Gastrocnemius medialis (tissue), 4 donors: ENCODE measurements at regions not wholly inside any gene's neighbourhood (a gene's known extent, or its start where the extent isn't known, plus 50 kb on each side); places are given as distances from the start of the nearest gene placed in this dataset.

ENCODE experiments used
- CTCF ChIP-seq, 5 experiments: fragments of 450-650 bp in 3 of 5; fragments of 200-600 bp in 2 of 5; sonication (generic) in 2 of 5; IDR thresholded peaks in 4 of 5; conservative IDR thresholded peaks in 1 of 5; 1 replicate in 4 of 5; 2 replicates in 1 of 5; pipeline ENCODE4 v1.5.1; 2016 to 2019; ENCODE audit warnings: antibody characterized with exemption in 5 of 5, mild to moderate bottlenecking in 3 of 5, moderate library complexity in 3 of 5
- POLR2A ChIP-seq, 2 donors: fragments of 450-650 bp; IDR thresholded peaks; one replicate each; pipeline ENCODE4 v1.6.1; 2017; ENCODE audit warnings: antibody characterized with exemption in 2 of 2, mild to moderate bottlenecking in 2 of 2, moderate library complexity in 2 of 2

DNA sequence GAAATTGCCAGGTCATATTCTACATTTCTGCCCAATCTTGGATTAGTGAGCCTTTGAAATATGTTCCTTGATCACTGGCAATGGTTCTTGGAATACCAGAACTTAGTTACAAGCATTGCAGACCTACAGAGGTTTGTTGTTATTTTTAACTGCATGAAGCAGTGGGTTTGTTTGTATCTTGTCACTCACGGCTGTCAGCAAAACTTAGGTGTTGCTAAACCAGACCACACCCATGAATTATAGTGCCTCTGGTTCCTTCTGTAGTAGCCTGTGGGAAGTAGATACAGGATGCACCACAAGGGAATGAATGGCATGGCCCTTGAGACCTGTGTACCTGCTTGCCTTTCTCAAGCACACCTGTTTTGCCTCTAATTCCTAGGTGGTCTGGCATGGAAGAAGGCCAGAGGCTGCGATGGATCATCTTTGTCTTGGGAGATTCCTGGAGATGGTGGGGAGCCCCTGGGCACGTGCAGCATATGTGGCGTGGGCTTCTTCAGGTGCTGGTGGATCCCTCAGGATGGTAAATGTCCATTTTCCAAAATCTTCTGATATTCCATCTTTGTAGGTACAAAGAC, 138.8 kb downstream of the SNRPN start:
- TF ChIP-seq CTCF (IDR thresholded peaks at IDR 0.05 in 4 of 5, conservative IDR thresholded peaks at IDR 0.05 in 1 of 5) (no peak), POLR2A (IDR thresholded peaks at IDR 0.05) (no peak)
